Activated naive CD8-positive, alpha-beta T cell treated with anti-CD3 and anti-CD28 coated beads, Interleukin-2, amount 10 ng/mL, durations not matched to agents 7 days and 5 days (primary cell): ENCODE measurements at regions not wholly inside any gene's neighbourhood (a gene's known extent, or its start where the extent isn't known, plus 50 kb on each side); places are given as distances from the start of the nearest gene placed in this dataset.

ENCODE experiments used
- ATAC-seq: fragments of 150-1000 bp; cut with Tn5 transposase; one replicate; pipeline ENCODE4 v1.10.0; 2021; ENCODE audit warnings: low read depth, moderate library complexity
- POLR2A ChIA-PET: fragments of 350-600 bp; sonication (Branson Sonifier 250); formaldehyde crosslinking; loops from one replicate; lab custom pipeline; 2021; ENCODE audit warnings: antibody characterized with exemption; lab: Charles Lee
- DNase-seq: peaks from one replicate; pipeline ENCODE4 v3.0.0; 2021
- H3K27ac Mint-ChIP-seq: one replicate; pipeline ENCODE4 v1.8.0; 2022; ENCODE audit warnings: mild to moderate bottlenecking, mixed read lengths
- H3K27me3 Mint-ChIP-seq: one replicate; pipeline ENCODE4 v1.8.0; 2022; ENCODE audit warnings: mild to moderate bottlenecking, moderate library complexity, mixed read lengths
- H3K36me3 Mint-ChIP-seq: one replicate; pipeline ENCODE4 v1.8.0; 2021; ENCODE audit warnings: mild to moderate bottlenecking, mixed read lengths
- H3K4me1 Mint-ChIP-seq: one replicate; pipeline ENCODE4 v1.8.0; 2021; ENCODE audit warnings: mixed read lengths
- H3K4me3 Mint-ChIP-seq: one replicate; pipeline ENCODE4 v1.8.0; 2022; ENCODE audit warnings: mild to moderate bottlenecking, moderate library complexity, mixed read lengths
- H3K9me3 Mint-ChIP-seq: one replicate; pipeline ENCODE4 v1.8.0; 2021; ENCODE audit warnings: mixed read lengths

GRCh38 chr2:181198183-181198864 is 217.9 kb downstream of the UBE2E3 start:
- peaks cover 31% of the 10 kb centered on the region for H3K4me1 Mint-ChIP-seq
- DNase-seq (no peak), ATAC-seq (peak; percentile 67)
- H3K27ac Mint-ChIP-seq, result peak overlapping the region; percentile 72
- H3K9me3 Mint-ChIP-seq, result peaks cover 26% of the 10 kb centered on the region
- H3K4me3 Mint-ChIP-seq, result peak overlapping the region; percentile 57
- POLR2A ChIA-PET, result interaction anchor here (1.0 kb wide), 1 partner anchor 78 kb away, joined by 3 read pairs; no protein-coding TSS in a partner anchor
- peaks cover 62% of the 10 kb centered on the region for H3K36me3 Mint-ChIP-seq
- no peaks in the 10 kb centered on the region for H3K27me3 Mint-ChIP-seq

- POLR2A ChIA-PET, result no interaction called here
- ATAC-seq (no peak), DNase-seq (no peak)
- H3K36me3 Mint-ChIP-seq, result peaks cover 72% of the 10 kb centered on the region
- peaks cover 16% of the 10 kb centered on the region for H3K4me1 Mint-ChIP-seq
- no peak overlapping the region for H3K27ac Mint-ChIP-seq
- H3K27me3 Mint-ChIP-seq, result no peaks in the 10 kb centered on the region
- peaks cover 39% of the 10 kb centered on the region for H3K9me3 Mint-ChIP-seq
- no peak overlapping the region for H3K4me3 Mint-ChIP-seq
Measured at GRCh38 chr2:181203412-181203811, 223.0 kb downstream of the UBE2E3 start.

GRCh38 chr2:181203916-181204315 is 223.5 kb downstream of the UBE2E3 start:
- POLR2A ChIA-PET, result no interaction called here
- Mint-ChIP-seq H3K9me3 (peaks cover 39% of the 10 kb centered on the region), H3K27me3 (no peaks in the 10 kb centered on the region), H3K4me1 (peaks cover 11% of the 10 kb centered on the region), H3K36me3 (peaks cover 71% of the 10 kb centered on the region), H3K27ac (no peak overlapping the region), H3K4me3 (no peak overlapping the region)
- no peak for ATAC-seq
- DNase-seq, result no peak

GRCh38 chr2:181218401-181218821 is 238.0 kb downstream of the UBE2E3 start:
- DNase-seq (no peak), ATAC-seq (no peak)
- Mint-ChIP-seq H3K27ac (no peak overlapping the region), H3K9me3 (peaks cover 10% of the 10 kb centered on the region), H3K4me1 (peaks cover 8% of the 10 kb centered on the region), H3K27me3 (no peaks in the 10 kb centered on the region), H3K36me3 (peaks cover 28% of the 10 kb centered on the region), H3K4me3 (no peak overlapping the region)
- POLR2A ChIA-PET, result no interaction called here

- peaks cover 51% of the 10 kb centered on the region for H3K36me3 Mint-ChIP-seq
- peak; percentile 52 for ATAC-seq
- H3K4me1 Mint-ChIP-seq, result peaks cover 20% of the 10 kb centered on the region
- DNase-seq, result no peak
- POLR2A ChIA-PET, result no interaction called here
- peak overlapping the region; percentile 83 for H3K27ac Mint-ChIP-seq
- H3K9me3 Mint-ChIP-seq, result peaks cover 10% of the 10 kb centered on the region
- no peaks in the 10 kb centered on the region for H3K27me3 Mint-ChIP-seq
- H3K4me3 Mint-ChIP-seq, result peak overlapping the region; percentile 63
Measured at GRCh38 chr2:181223234-181223633, 234.0 kb upstream of the ITGA4 start.

GRCh38 chr2:181224866-181225265 is 232.3 kb upstream of the ITGA4 start:
- POLR2A ChIA-PET, result no interaction called here

GRCh38 chr2:181228661-181229060 is 228.5 kb upstream of the ITGA4 start:
- ATAC-seq (no peak), DNase-seq (no peak)
- POLR2A ChIA-PET, result interaction anchor here (1.8 kb wide), 1 partner anchor 29 kb away, joined by 4 read pairs; no protein-coding TSS in a partner anchor
- H3K36me3 Mint-ChIP-seq, result peaks cover 33% of the 10 kb centered on the region
- no peak overlapping the region for H3K27ac Mint-ChIP-seq
- no peaks in the 10 kb centered on the region for H3K9me3 Mint-ChIP-seq
- peaks cover 13% of the 10 kb centered on the region for H3K4me1 Mint-ChIP-seq
- no peaks in the 10 kb centered on the region for H3K27me3 Mint-ChIP-seq
- H3K4me3 Mint-ChIP-seq, result no peak overlapping the region

More at GRCh38 chr2:181224866-181225265, 232.3 kb upstream of the ITGA4 start:
- DNase-seq, result no peak
- peaks cover 9% of the 10 kb centered on the region for H3K9me3 Mint-ChIP-seq
- peak overlapping the region; percentile 47 for H3K4me3 Mint-ChIP-seq
- no peak for ATAC-seq
- H3K27me3 Mint-ChIP-seq, result no peaks in the 10 kb centered on the region
- H3K36me3 Mint-ChIP-seq, result peaks cover 46% of the 10 kb centered on the region
- peak overlapping the region; percentile 59 for H3K27ac Mint-ChIP-seq
- H3K4me1 Mint-ChIP-seq, result peaks cover 20% of the 10 kb centered on the region

- DNase-seq (no peak), ATAC-seq (no peak)
- H3K4me1 Mint-ChIP-seq, result peaks cover 8% of the 10 kb centered on the region
- H3K4me3 Mint-ChIP-seq, result no peak overlapping the region
- H3K9me3 Mint-ChIP-seq, result no peaks in the 10 kb centered on the region
- H3K27ac Mint-ChIP-seq, result no peak overlapping the region
- H3K27me3 Mint-ChIP-seq, result no peaks in the 10 kb centered on the region
- POLR2A ChIA-PET, result no interaction called here
- H3K36me3 Mint-ChIP-seq, result peaks cover 31% of the 10 kb centered on the region
Measured at GRCh38 chr2:181231151-181231550, 226.0 kb upstream of the ITGA4 start.

- H3K4me3 Mint-ChIP-seq, result no peak overlapping the region
- H3K36me3 Mint-ChIP-seq, result peaks cover 26% of the 10 kb centered on the region
- POLR2A ChIA-PET, result no interaction called here
- no peaks in the 10 kb centered on the region for H3K27me3 Mint-ChIP-seq
- DNase-seq, result no peak
- ATAC-seq, result no peak
- H3K9me3 Mint-ChIP-seq, result peaks cover 3% of the 10 kb centered on the region
- H3K4me1 Mint-ChIP-seq, result peaks cover 10% of the 10 kb centered on the region
- no peak overlapping the region for H3K27ac Mint-ChIP-seq
Measured at GRCh38 chr2:181231886-181232621, 225.1 kb upstream of the ITGA4 start.

GRCh38 chr2:181234487-181234891 is 222.7 kb upstream of the ITGA4 start:
- DNase-seq, result no peak
- no peak for ATAC-seq
- POLR2A ChIA-PET, result no interaction called here
- Mint-ChIP-seq H3K27me3 (no peaks in the 10 kb centered on the region), H3K9me3 (peaks cover 6% of the 10 kb centered on the region), H3K36me3 (peaks cover 30% of the 10 kb centered on the region), H3K4me1 (peaks cover 15% of the 10 kb centered on the region), H3K4me3 (no peak overlapping the region), H3K27ac (no peak overlapping the region)

GRCh38 chr2:181235011-181235410 is 222.2 kb upstream of the ITGA4 start:
- H3K27ac Mint-ChIP-seq, result no peak overlapping the region
- no peak for ATAC-seq
- POLR2A ChIA-PET, result no interaction called here

GRCh38 chr2:181235683-181236459 is 221.3 kb upstream of the ITGA4 start:
- Mint-ChIP-seq H3K9me3 (peaks cover 6% of the 10 kb centered on the region), H3K4me3 (no peak overlapping the region), H3K27me3 (no peaks in the 10 kb centered on the region), H3K36me3 (peaks cover 25% of the 10 kb centered on the region), H3K27ac (no peak overlapping the region), H3K4me1 (peaks cover 16% of the 10 kb centered on the region)
- peak; percentile 30 for ATAC-seq
- DNase-seq, result no peak
- POLR2A ChIA-PET, result no interaction called here

More at GRCh38 chr2:181235011-181235410, 222.2 kb upstream of the ITGA4 start:
- Mint-ChIP-seq H3K9me3 (peaks cover 6% of the 10 kb centered on the region), H3K27me3 (no peaks in the 10 kb centered on the region), H3K36me3 (peaks cover 30% of the 10 kb centered on the region), H3K4me3 (no peak overlapping the region), H3K4me1 (peaks cover 15% of the 10 kb centered on the region)
- DNase-seq, result no peak

GRCh38 chr2:181239201-181239799 is 217.9 kb upstream of the ITGA4 start:
- peaks cover 7% of the 10 kb centered on the region for H3K9me3 Mint-ChIP-seq
- H3K4me1 Mint-ChIP-seq, result peaks cover 29% of the 10 kb centered on the region
- DNase-seq (no peak), ATAC-seq (no peak)
- H3K27ac Mint-ChIP-seq, result no peak overlapping the region
- H3K36me3 Mint-ChIP-seq, result peaks cover 26% of the 10 kb centered on the region
- POLR2A ChIA-PET, result no interaction called here
- H3K27me3 Mint-ChIP-seq, result no peaks in the 10 kb centered on the region
- H3K4me3 Mint-ChIP-seq, result no peak overlapping the region
